Neural progenitor cell (in vitro differentiated cells): ENCODE measurements at regions not wholly inside any gene's neighbourhood (a gene's known extent, or its start where the extent isn't known, plus 50 kb on each side); places are given as distances from the start of the nearest gene placed in this dataset.

Source experiments
- CTCF ChIP-seq: fragments of 200-600 bp; sonication (generic); IDR thresholded peaks from 2 replicates; pipeline ENCODE4 v1.5.1; 2017; ENCODE audit warnings: antibody characterized with exemption, mild to moderate bottlenecking
- EZH2 ChIP-seq: fragments of 200-600 bp; sonication (generic); IDR thresholded peaks from 2 replicates; pipeline ENCODE4 v1.6.1; 2017; ENCODE audit warnings: antibody characterized with exemption, mild to moderate bottlenecking, moderate library complexity

- no peak for TF ChIP-seq CTCF
- no peak for TF ChIP-seq EZH2
Observed at GRCh38 chr12:17348311-17348710, 741.7 kb downstream of the RERGL start.
